Psoas muscle (tissue), 7 donors: ENCODE measurements at regions not wholly inside any gene's neighbourhood (a gene's known extent, or its start where the extent isn't known, plus 50 kb on each side); places are given as distances from the start of the nearest gene placed in this dataset.

ENCODE experiments used
- ATAC-seq, 4 donors: fragments of 200-7000 bp; cut with Tn5 transposase; one replicate each; pipeline ENCODE4 v1.9.1; 2020; ENCODE audit warnings: moderate library complexity in 3 of 4, mild to moderate bottlenecking in 2 of 4
- DNase-seq, 2 donors: peaks; one replicate each; pipeline ENCODE4 v3.0.0-alpha.2; 2020
- H3K27ac ChIP-seq: fragments of 200-600 bp; one replicate; pipeline ENCODE4 v1.8.0; 2022
- H3K27me3 ChIP-seq, 3 donors: fragments of 200-600 bp in 1 of 3; one replicate each; pipeline versions ENCODE4 v1.6.1 to v1.8.0; 2013 to 2022; ENCODE audit warnings: low read length in 2 of 3, mild to moderate bottlenecking in 2 of 3, moderate library complexity in 1 of 3; ENCODE audit not compliant: insufficient read depth in 3 of 3
- H3K36me3 ChIP-seq, 2 donors: fragments of 200-600 bp in 1 of 2; one replicate each; pipeline versions ENCODE4 v1.6.1 to v1.8.0; 2013 to 2022; ENCODE audit warnings: low read depth in 1 of 2, mild to moderate bottlenecking in 1 of 2, moderate library complexity in 1 of 2; ENCODE audit not compliant: insufficient read depth in 1 of 2
- H3K4me1 ChIP-seq: fragments of 200-600 bp; one replicate; pipeline ENCODE4 v1.8.0; 2022
- H3K4me3 ChIP-seq: fragments of 200-600 bp; one replicate; pipeline ENCODE4 v1.8.0; 2022; ENCODE audit warnings: mild to moderate bottlenecking
- H3K9me3 ChIP-seq: fragments of 200-600 bp; one replicate; pipeline ENCODE4 v1.8.0; 2022
- CTCF ChIP-seq: fragments of 200-600 bp; IDR thresholded peaks from one replicate; pipeline ENCODE4 v1.8.0; 2022; ENCODE audit warnings: antibody characterized with exemption
- WGBS, 3 donors: extraction: QIAGEN DNeasy Blood & Tissue Kit; methylation state at CpG; one replicate each; pipeline versions ENCODE4 v1.1.6 to v1.1.7; 2013; 5-methylcytosine and 5-hydroxymethylcytosine counted together
- intact Hi-C, 2 donors: fragments of 100-400 bp; cut with DNase I; formaldehyde crosslinking; loops; one replicate each; pipeline versions ENCODE4 v1.11.0 to v1.14.2; 2022
- donor health status: healthy with polysubstance abuse.
- donor health status: DM: no; HTN: no; CAD: no; lungs with moderate emphysema.
- donor health status: Bipolar disorder and iron deficiency.
- donor health status: healthy.
- donor health status: DM: yes; HTN: yes; CAD: no.
- donor health status: DM: no; HTN: no; CAD: no.
- donor health status: DM: yes; HTN: yes; CAD: no.

GRCh38 chr2:220165401-220165800 is 538.0 kb downstream of the SLC4A3 start:
- ATAC-seq (no peak), DNase-seq (no peak)
- TF ChIP-seq CTCF, result no peak
- WGBS, 3 donors, result 62 to 67% (median 63%) methylated on average over 4 of the region's 4 CpGs
- intact Hi-C loops, result no loop called here
- no peaks in the 10 kb centered on the region for H3K27me3 ChIP-seq
- no peaks in the 10 kb centered on the region for H3K4me1 ChIP-seq
- H3K36me3 ChIP-seq, result no peaks in the 10 kb centered on the region
- H3K4me3 ChIP-seq, result no peak overlapping the region
- no peak overlapping the region for H3K27ac ChIP-seq
- H3K9me3 ChIP-seq, result no peaks in the 10 kb centered on the region

DNA sequence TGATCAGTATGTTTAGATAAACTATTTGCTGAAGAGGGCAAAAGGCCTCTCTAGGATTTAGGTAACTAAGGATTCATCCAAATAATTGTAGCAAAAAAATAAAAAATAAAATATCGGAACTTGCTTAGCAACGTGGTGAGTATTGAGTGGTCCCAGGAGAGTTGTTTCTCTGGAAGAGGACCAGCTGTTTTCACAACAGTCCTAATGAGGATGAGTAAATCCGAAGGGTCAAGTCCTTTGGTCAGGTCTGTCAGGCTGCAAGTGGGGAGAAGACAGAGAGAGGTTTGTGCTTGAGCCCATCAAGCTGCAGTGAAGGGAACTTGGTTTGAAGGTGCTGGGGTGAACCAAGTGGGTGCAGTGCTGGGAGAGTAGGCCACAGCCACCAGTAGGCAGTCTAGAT is 539.2 kb downstream of the SLC4A3 start:
- Histone ChIP-seq H3K4me3 (no peak overlapping the region), H3K27ac (no peak overlapping the region), H3K36me3 (no peaks in the 10 kb centered on the region), H3K27me3 (no peaks in the 10 kb centered on the region), H3K9me3 (no peaks in the 10 kb centered on the region), H3K4me1 (no peaks in the 10 kb centered on the region)
- 45 to 60% (median 53%) methylated on average over 3 of the region's 3 CpGs for WGBS, 3 donors
- TF ChIP-seq CTCF, result no peak
- DNase-seq (no peak), ATAC-seq (no peak)
- intact Hi-C loops, result no loop called here

DNA sequence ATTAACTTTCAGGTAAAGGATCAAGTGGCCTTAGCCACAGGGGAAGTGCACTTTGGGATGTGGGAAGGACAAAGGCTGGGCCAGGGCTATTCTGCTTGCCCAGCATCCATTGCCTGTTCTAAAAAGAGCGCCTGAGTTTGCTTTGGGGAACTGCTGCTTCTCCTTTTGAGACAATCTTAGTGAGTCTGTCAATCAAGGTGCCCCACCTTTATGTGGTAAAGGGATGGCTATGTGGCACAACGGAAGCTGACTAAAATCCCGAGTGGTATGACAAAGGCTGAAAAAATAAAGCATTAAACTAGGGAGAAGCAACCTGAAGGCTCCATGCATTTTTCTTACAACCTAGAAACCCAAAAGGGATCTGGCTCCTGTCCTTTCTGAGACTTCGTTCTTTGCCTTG is 540.5 kb downstream of the SLC4A3 start:
- ATAC-seq (no peak), DNase-seq (no peak)
- H3K4me3 ChIP-seq, result no peak overlapping the region
- H3K9me3 ChIP-seq, result no peaks in the 10 kb centered on the region
- H3K27me3 ChIP-seq, result no peaks in the 10 kb centered on the region
- no peaks in the 10 kb centered on the region for H3K36me3 ChIP-seq
- no peaks in the 10 kb centered on the region for H3K4me1 ChIP-seq
- TF ChIP-seq CTCF, result no peak
- WGBS, 3 donors, result 93 to 97% (median 94%) methylated on average over 4 of the region's 4 CpGs
- no peak overlapping the region for H3K27ac ChIP-seq
- intact Hi-C loops, result no loop called here

DNA sequence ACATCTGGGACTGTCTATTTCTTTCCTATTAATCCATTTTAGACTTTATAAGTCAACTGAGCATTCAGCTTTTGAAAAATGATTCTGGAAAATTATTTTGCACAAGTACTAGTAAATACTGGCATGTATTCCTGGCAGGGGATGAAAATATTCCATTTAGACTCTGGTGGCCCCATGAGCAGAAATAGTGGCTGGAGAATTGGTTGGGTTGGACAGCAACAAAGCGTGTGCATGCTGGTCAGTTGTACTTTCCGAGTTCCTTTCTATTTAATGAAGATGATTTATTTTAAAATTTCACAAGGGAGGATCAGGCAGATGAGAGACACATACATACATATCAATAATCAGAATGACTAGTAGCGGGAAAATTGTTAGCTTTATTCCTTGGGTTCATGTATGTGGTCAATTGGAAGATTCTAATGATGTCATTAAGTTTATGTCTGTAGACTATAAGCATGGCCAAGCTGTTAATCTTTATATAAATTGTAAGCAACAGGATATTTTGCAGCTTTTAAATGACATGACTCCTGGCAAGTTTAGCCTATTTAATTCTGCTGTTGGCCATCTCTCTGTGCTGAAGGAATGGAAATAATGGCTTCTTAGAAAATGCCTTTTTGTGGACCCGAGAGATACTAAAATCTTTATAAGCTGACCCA is 541.6 kb downstream of the SLC4A3 start:
- WGBS, 3 donors, result 50 to 63% (median 58%) methylated on average over 4 of the region's 4 CpGs

More for the DNA sequence above, 541.6 kb downstream of the SLC4A3 start:
- no peak for TF ChIP-seq CTCF
- Histone ChIP-seq H3K9me3 (no peaks in the 10 kb centered on the region), H3K4me3 (no peak overlapping the region), H3K27ac (no peak overlapping the region), H3K4me1 (no peaks in the 10 kb centered on the region), H3K36me3 (no peaks in the 10 kb centered on the region), H3K27me3 (no peaks in the 10 kb centered on the region)
- no peak for ATAC-seq
- intact Hi-C loops, result no loop called here
- no peak for DNase-seq
